Hematopoietic multipotent progenitor cell treated with erythropoietin and hydrocortisone succinate and interleukin-3 and kit ligand, for 8 days (in vitro differentiated cells): ENCODE measurements at regions not wholly inside any gene's neighbourhood (a gene's known extent, or its start where the extent isn't known, plus 50 kb on each side); places are given as distances from the start of the nearest gene placed in this dataset.
A peak's percentile ranks its signal among the peaks of the same experiment; 100 is the strongest.

Experiments
- DNase-seq: peaks from one replicate; pipeline ENCODE4 v3.0.0-alpha.2; 2015

- DNase-seq: no peak
Observed at GRCh38 chr1:47708658-47709018, 270.8 kb downstream of the FOXD2 start.

- no peak for DNase-seq
Observed at GRCh38 chr1:47709019-47709871, 271.4 kb downstream of the FOXD2 start.

- DNase-seq: no peak
Observed at GRCh38 chr1:47709872-47710231, 272.0 kb downstream of the FOXD2 start.

- peak; percentile 31 for DNase-seq
Observed at GRCh38 chr1:47710329-47711071, 272.7 kb downstream of the FOXD2 start.
